Adipocyte (in vitro differentiated cells): ENCODE measurements at regions not wholly inside any gene's neighbourhood (a gene's known extent, or its start where the extent isn't known, plus 50 kb on each side); places are given as distances from the start of the nearest gene placed in this dataset.

Source experiments
- DNase-seq: peaks from one replicate; pipeline ENCODE4 v3.0.0-alpha.2; 2015; ENCODE audit warnings: low read depth
- H3K27me3 ChIP-seq: replicated peaks from 2 replicates; pipeline ENCODE4 v1.7.0; 2013; ENCODE audit warnings: mild to moderate bottlenecking, low read length, moderate library complexity; ENCODE audit not compliant: control insufficient read depth, insufficient read depth
- H3K36me3 ChIP-seq: 2 replicates; pipeline ENCODE4 v1.7.0; 2013; ENCODE audit warnings: low read length, mild to moderate bottlenecking, moderate library complexity; ENCODE audit not compliant: control insufficient read depth, insufficient read depth, severe bottlenecking
- H3K4me1 ChIP-seq: 2 replicates; pipeline ENCODE4 v1.7.0; 2013; ENCODE audit warnings: mild to moderate bottlenecking, low read length, moderate library complexity; ENCODE audit not compliant: control insufficient read depth, insufficient read depth
- H3K4me3 ChIP-seq: 2 replicates; pipeline ENCODE4 v1.7.0; 2013; ENCODE audit warnings: mild to moderate bottlenecking, low read length, moderate library complexity
- H3K9ac ChIP-seq: 2 replicates; pipeline ENCODE4 v1.7.0; 2013; ENCODE audit warnings: mild to moderate bottlenecking, low read length, moderate library complexity
- H3K9me3 ChIP-seq: 2 replicates; pipeline ENCODE4 v1.7.0; 2013; ENCODE audit warnings: mild to moderate bottlenecking, low read length, moderate library complexity; ENCODE audit not compliant: control insufficient read depth

DNA sequence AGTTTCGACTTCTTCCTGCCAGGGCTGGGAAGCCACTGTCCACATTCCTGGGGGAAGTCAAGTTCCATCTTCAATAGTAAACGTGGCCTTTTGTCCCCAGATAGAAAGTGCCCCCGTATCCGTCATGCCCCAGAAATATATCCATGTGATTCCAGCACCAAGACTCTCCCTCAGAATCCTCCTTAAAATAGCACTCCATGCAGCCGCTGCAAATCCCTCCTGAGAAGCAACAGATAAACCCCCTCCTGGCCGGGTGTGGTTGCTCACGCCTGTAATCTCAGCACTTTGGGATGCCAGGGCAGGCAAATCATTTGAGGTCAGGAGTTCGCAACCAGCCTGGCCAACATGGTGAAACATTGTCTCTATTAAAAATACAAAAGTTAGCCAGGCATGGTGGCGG, 126.1 kb downstream of the OLFM1 start:
- Histone ChIP-seq H3K9me3 (peaks cover 11% of the 10 kb centered on the region), H3K4me3 (no peak overlapping the region), H3K9ac (no peak overlapping the region), H3K36me3 (no peaks in the 10 kb centered on the region), H3K27me3 (peaks cover 43% of the 10 kb centered on the region), H3K4me1 (peaks cover 10% of the 10 kb centered on the region)
- DNase-seq, result no peak

DNA sequence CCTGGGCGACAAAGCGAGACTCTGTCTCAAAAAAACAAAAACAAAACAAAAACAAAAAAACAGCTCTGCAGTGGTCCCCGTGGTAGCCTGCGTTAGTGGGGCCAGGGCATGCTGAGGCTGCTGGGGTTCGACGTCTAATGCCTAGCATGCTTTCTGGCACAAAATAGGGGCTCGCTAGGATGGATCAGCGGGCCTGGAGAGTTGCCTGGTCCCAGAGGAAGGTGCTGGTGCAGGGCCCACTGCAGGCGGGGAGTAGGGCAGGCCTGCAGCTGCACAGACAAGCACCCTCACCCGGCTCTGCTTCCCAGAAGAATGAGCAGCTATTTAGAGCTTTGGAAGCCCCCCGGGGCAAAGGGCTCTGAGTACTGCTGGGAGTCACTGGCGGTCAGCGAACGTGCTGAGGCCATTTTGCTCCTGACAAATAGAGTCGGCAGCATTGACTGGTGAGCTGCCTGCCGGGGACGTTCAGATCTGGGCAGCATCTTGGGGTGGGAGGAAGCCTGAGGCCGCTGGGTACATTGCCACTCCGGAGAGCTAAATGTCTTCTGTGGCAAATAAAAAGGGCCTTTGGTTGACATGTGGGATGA, 126.7 kb downstream of the OLFM1 start:
- no peak for DNase-seq
- Histone ChIP-seq H3K9me3 (peaks cover 11% of the 10 kb centered on the region), H3K9ac (no peak overlapping the region), H3K4me1 (peaks cover 10% of the 10 kb centered on the region), H3K36me3 (no peaks in the 10 kb centered on the region), H3K4me3 (no peak overlapping the region), H3K27me3 (peaks cover 49% of the 10 kb centered on the region)

DNA sequence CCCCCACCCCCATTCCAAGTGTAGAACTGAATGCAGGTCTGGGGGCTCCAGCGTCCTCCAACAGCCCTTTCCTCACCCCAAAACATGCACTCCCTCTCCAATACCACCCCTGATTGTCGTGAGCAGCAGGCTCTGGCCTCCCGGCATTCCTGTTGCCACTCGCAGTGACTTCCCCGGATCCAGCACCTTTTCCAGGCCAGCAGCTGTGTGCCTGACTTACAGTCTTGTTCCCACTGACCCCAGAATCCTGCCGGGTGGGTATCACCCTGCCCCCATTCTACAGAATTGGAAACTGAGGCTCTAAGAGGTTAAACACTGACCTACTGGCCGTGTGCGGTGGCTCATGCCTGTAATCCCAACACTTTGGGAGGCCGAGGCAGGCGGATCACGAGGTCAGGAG, 127.2 kb downstream of the OLFM1 start:
- Histone ChIP-seq H3K9ac (no peak overlapping the region), H3K27me3 (peaks cover 49% of the 10 kb centered on the region), H3K4me1 (peaks cover 10% of the 10 kb centered on the region), H3K9me3 (peaks cover 11% of the 10 kb centered on the region), H3K4me3 (no peak overlapping the region), H3K36me3 (no peaks in the 10 kb centered on the region)
- DNase-seq, result no peak

DNA sequence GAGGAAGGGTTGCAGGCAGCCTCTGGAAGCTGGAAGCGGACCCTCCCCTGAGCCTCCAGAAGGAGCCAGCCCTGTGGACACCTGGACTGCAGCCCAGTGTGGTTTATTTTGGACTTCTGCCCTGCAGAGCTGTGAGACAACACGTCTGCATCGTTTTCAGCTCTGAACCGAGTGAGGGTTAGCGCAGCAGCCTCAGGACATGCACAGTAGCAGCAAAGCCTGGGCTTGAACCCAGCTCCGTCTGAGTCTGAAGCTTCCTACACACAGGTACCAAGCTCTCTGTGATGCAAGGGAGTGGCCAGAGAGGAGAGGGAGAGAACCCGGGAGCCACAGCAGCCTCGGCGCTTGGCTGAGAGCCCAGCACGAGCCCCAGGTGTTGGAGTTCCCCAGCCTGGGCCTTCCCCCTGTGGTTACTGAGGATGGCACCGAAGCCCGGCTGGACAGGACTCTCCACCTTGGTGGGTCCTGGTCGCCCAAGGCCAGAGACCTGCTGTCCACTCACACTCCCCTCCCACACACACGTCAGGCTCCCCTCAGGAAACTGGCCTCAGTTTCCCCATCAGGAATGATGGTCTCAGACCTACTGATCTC, 128.2 kb downstream of the OLFM1 start:
- peaks cover 10% of the 10 kb centered on the region for H3K9me3 ChIP-seq
- no peak for DNase-seq
- H3K36me3 ChIP-seq, result no peaks in the 10 kb centered on the region
- H3K4me1 ChIP-seq, result peaks cover 10% of the 10 kb centered on the region
- peaks cover 56% of the 10 kb centered on the region for H3K27me3 ChIP-seq
- H3K4me3 ChIP-seq, result no peak overlapping the region
- no peak overlapping the region for H3K9ac ChIP-seq

DNA sequence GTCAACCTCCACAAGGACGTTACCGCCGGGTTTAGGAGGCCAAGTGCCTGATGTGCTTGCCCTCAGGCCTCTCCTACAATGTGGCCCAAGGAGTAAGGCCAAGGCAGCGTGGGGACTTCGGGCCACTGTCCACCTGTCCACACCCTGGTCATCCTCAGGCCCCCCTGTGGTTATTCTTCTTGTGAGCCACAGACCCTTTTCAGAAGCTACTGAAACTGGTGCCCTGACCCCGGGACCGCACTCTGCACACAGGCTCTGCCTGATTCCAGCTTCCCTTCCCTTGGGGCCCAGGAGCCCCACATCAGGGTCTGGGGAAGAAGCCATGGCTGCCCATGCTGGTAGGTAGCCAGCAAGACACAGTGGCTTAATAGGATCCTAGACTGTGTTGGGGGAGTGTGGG, 128.8 kb downstream of the OLFM1 start:
- H3K9ac ChIP-seq, result no peak overlapping the region
- peaks cover 62% of the 10 kb centered on the region for H3K27me3 ChIP-seq
- H3K36me3 ChIP-seq, result no peaks in the 10 kb centered on the region
- H3K9me3 ChIP-seq, result peaks cover 4% of the 10 kb centered on the region
- peaks cover 10% of the 10 kb centered on the region for H3K4me1 ChIP-seq
- DNase-seq, result no peak
- H3K4me3 ChIP-seq, result no peak overlapping the region

DNA sequence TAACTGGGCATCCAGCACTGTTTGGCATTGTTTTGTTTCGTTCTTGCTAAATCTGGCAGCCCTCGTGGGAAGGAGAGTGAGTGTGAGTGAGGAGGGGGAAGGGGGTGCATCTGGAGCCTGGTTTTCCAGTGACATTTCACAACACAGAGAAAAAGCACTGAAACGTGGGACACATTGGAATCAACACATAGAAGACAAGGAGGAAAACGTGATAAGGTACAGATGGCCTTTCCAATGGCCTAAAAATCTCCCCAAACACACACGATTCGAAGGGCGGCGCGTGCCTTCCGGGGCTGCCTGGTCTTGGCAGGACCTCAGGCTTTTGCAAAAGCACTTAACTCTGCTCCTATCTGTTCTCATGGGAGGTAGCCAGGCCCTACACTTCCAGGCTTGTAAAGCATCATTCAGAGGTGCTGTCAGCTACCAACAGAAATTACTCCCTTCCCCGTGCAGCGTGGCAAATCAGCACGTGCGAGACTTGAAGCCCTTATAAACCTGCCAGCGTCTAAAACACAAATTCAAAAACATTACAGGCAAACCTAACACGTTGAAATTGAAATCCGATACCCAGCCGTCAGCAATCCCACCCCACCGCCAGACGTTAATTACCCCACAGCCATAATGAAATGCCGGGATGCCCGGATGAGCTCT, 129.4 kb downstream of the OLFM1 start:
- Histone ChIP-seq H3K36me3 (no peaks in the 10 kb centered on the region), H3K4me1 (peaks cover 10% of the 10 kb centered on the region), H3K9ac (no peak overlapping the region), H3K27me3 (peaks cover 67% of the 10 kb centered on the region), H3K4me3 (no peak overlapping the region), H3K9me3 (peaks cover 1% of the 10 kb centered on the region)
- DNase-seq, result no peak

DNA sequence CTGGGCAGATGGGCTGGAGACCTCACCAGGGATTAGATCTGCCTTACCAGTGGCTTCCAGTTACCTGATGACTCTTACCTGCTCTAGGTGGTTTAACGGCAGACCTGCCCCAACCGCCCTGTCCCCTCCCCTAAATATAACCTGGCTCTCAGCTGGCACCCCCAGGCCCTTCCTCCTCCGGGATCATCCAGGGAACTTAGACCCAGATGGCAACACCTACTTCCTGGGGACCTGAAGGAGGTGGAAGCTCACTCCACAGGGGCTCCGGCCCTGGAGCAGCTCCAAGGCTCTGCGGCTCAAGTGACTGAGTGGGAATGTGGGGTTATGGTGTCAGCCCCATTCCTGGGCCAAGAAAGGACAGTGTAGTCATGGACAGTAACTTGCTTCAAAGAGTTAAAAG, 130.4 kb downstream of the OLFM1 start:
- H3K4me1 ChIP-seq, result peaks cover 10% of the 10 kb centered on the region
- H3K9ac ChIP-seq, result no peak overlapping the region
- no peaks in the 10 kb centered on the region for H3K9me3 ChIP-seq
- peaks cover 68% of the 10 kb centered on the region for H3K27me3 ChIP-seq
- H3K4me3 ChIP-seq, result no peak overlapping the region
- DNase-seq, result no peak
- H3K36me3 ChIP-seq, result no peaks in the 10 kb centered on the region

DNA sequence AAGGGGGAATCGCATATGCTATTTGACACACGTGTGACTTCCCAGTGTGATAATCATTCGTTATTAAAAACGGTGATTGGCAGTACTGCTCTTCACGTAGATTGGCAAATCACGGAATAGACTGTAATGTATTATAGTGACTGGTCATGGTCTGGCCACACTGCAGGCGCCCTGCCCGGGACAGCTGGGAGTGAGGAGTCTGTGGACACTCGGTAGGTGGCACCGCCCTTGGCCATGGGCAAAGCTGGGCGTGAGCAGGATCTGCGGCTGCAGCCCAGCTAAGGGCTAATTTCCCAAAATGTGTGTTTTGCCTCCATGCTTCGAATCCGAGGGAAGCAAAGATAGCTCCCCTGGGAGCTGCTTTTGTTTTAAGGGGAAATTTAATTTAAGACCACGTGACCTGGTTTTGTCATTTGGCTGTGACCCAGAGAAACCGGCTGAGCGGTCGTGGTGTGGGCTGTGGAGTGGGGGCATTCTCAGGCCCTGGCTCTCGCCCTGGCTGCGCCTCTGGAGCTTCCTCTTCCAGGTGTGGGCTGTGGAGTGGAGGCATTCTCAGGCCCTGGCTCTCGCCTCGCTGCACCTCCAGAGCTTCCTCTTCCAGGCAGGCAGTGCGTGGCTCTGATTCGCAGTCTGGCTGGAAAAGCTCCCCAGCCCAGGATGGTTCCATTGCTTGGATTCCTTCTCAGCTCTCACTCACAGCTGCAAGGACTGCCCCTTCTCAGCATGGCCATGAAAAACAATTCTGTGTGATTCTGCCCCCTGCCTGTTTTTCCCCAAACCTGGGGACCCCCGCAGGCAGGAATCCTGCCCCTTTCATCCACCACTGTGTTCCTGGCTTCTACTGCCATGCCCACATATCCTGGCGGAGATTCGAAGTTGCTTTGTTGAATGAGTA, 131.1 kb downstream of the OLFM1 start:
- peaks cover 10% of the 10 kb centered on the region for H3K4me1 ChIP-seq
- no peak overlapping the region for H3K4me3 ChIP-seq
- H3K9me3 ChIP-seq, result no peaks in the 10 kb centered on the region
- DNase-seq, result no peak
- no peaks in the 10 kb centered on the region for H3K36me3 ChIP-seq
- H3K9ac ChIP-seq, result no peak overlapping the region
- H3K27me3 ChIP-seq, result peaks cover 66% of the 10 kb centered on the region

DNA sequence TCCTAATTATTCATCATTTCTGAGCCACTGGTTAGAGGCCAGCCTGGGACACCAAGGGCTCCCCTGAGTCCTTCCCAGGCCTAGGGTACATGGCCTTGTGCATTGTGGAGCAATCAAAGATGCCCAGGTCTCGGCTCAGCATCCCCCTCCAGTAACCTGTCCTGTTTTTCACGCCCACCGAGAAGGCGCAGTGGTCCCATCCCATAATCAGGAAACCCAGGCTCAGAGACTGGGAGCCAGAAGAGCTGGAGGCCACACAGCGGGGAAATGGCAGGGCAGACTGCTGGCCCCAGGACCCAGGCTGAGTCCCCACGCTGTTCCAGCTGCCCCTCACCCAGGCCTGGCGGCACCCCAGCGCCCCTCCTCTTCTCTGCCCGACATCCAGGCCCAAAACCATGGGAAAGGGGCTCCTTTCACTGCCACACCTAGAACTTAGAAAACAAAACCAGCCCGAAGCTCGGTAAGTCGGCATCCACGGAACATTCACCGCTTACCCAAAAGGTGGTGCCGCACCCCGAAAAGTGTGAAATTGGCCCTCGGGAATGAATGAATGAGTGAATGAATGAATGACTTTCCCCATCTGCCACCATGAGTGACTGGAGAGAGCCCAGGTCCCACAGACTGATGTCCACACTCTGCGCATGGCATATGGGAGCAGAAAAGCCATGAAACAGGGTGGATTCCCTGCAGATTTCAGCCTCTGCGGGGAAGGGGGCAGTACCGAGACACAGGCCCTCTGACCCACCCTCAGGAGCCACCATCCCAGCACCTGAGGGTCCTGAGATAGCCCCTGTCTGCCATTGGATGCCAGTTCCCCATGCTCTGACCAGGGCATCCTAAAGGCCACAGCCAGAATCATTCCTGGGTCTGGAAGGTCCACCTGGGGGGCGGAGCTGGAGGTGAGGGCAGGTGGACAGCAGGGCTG, 132.5 kb downstream of the OLFM1 start:
- Histone ChIP-seq H3K36me3 (no peaks in the 10 kb centered on the region), H3K9ac (no peak overlapping the region)

DNA sequence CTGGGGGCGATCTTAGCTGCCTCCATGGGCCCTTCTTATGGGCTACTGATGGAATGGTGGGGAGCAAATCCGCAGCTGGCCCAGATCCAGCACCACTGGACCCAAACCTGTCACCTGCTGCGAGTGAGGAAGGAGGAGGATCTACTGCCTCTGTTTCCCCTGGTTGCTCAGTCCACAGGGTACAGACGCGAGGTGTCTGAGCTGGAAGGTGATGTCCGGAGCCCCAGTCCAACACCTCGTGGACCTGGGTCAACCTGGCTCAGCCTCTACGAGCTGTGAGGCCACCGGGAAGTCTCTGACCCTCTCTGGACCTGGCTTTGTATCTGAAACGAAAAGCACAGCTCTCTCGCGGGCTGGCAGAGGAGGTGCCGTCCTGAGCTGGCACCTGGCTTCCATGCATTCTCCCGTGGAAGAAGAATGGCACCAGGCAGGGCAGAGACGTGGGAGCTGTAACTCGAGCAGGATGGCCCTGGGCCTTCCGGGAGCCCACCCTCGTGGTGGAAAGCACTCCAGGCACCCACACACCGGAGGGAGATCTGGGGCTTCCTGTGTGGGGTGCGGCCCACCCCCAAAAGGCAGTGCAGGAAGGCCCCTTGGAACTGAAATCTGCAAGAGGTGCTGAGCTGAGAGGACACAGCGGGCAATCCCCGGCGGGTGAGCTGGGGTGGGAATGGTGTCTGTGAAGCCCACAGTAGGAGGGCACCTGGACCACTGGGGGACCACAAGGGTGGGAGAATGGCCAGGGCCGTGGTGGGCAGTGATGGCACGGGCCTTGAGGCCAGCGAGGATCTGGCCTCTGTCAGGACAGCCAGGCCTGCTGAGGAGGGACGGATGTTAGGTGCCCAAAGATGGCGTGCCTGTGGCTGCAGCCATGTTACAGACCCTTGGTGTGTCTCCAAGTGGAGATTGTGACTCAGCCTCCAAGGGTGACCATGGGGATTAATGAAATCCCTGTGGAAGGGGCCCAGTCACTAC, 133.4 kb downstream of the OLFM1 start:
- H3K9me3 ChIP-seq, result no peaks in the 10 kb centered on the region
- H3K4me3 ChIP-seq, result no peak overlapping the region
- H3K36me3 ChIP-seq, result no peaks in the 10 kb centered on the region
- H3K4me1 ChIP-seq, result peaks cover 10% of the 10 kb centered on the region
- H3K27me3 ChIP-seq, result peaks cover 60% of the 10 kb centered on the region
- H3K9ac ChIP-seq, result no peak overlapping the region
- DNase-seq, result no peak

More for the DNA sequence above, 132.5 kb downstream of the OLFM1 start:
- peaks cover 65% of the 10 kb centered on the region for H3K27me3 ChIP-seq
- H3K4me1 ChIP-seq, result peaks cover 10% of the 10 kb centered on the region
- H3K9me3 ChIP-seq, result no peaks in the 10 kb centered on the region
- no peak for DNase-seq
- H3K4me3 ChIP-seq, result no peak overlapping the region
